Activated CD4-positive, CD25-positive, alpha-beta regulatory T cell treated with anti-CD3 and anti-CD28 coated beads, Interleukin-2, amount 50 U/mL, for 24 hours (primary cell): ENCODE measurements at regions not wholly inside any gene's neighbourhood (a gene's known extent, or its start where the extent isn't known, plus 50 kb on each side); places are given as distances from the start of the nearest gene placed in this dataset.

Source experiments
- ATAC-seq, 2 donors: fragments of 150-1000 bp; cut with Tn5 transposase; one replicate each; pipeline ENCODE4 v1.10.0; 2021; ENCODE audit warnings: mild to moderate bottlenecking in 1 of 2, moderate library complexity in 1 of 2

DNA sequence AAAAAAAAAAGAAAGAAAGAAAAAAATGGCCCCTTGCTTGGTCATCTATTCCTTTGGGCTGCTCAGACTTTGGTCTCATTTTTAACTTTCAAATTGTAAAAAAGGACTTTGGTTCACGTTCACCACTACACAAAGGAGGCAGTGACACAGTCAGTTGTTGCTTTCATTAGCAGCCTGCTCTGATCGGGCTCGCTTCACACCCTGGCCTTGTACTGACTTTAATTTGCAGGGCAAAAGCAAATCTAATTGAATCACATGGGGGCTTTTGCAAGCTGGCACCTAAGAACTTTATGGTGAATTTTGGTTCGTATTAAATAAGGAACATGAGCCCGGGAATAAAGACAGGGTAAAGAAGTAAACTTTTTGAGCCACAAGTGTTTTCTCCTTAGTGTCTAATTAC lies 103.6 kb upstream of the CDH11 start:
- ATAC-seq, result no peak

DNA sequence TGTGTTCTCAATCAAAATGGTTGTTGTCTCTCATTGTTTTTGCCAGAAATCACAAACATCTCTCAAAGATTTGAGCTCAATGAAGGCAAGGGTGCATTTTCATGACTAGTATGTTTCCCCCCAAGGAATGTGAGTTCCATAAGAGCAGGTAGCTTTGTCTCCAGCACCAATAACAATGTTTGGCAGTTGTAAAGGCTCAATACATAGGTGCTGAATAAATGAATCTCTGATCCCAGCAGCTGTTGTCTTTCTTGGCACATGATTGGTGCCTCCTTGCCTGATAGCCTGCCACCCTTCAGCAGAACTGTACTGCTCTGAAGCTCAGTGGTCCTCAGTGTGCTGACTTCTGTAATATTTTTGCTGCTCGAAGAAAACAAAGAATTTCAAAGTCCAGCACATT lies 103.1 kb upstream of the CDH11 start:
- no peak for ATAC-seq

DNA sequence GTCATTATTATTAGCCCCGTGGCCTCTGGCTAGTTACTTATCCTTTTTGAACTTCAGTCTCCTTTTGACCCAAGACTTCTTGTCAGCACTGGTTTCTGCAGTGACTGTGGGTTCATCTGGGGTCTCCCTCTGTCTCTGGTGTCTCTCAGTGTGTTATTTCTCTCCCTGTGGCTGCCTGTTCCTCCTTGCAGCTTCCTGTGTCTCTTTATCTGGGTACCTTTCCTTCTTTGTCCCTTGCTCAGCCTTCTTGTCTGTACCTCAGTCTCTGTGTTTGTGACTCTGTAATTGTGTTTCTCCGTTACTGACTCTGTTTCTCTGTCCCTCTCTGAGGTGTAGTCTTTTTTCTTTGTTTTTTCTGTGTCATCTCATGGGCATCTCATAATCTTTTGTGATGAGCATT lies 102.6 kb upstream of the CDH11 start:
- no peak for ATAC-seq

DNA sequence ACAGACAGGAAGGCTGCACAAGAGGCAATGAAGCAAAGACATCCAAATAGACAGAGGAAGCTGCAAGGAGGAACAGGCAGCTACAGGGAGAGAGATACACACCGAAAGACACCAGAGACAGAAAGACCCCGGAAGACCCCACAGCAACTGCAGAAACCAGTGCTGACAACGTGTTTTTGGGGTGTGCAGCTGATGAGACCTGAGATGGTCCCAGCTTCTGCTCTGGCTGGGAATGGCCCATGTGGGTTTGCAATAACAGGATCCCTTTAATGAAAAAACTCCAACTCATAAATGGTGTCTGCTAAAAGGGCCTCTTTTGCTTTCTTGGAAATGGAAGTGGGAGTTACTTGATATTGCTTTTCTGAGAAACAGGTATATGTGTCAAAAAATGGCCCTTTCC lies 101.5 kb upstream of the CDH11 start:
- ATAC-seq, result no peak

DNA sequence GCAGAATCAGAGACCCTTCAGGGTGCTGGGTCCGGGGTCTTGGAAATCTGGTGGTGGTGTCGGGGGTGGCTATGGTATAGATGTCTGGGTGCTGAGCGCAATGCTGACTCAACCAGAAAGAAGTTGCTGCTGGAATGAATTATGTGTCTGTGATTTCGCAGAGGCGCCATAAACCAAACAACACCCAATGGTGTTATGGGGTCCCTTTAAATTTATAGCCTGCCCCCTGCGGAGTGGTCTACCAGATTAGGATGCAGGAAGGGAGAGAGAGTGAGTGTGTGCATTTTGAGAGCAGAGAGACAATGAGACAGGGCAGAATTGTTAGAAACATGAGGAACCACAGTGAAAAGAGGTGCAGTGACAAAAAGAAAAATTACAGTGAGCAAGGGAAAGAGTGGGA lies 100.7 kb upstream of the CDH11 start:
- ATAC-seq, result no peak

DNA sequence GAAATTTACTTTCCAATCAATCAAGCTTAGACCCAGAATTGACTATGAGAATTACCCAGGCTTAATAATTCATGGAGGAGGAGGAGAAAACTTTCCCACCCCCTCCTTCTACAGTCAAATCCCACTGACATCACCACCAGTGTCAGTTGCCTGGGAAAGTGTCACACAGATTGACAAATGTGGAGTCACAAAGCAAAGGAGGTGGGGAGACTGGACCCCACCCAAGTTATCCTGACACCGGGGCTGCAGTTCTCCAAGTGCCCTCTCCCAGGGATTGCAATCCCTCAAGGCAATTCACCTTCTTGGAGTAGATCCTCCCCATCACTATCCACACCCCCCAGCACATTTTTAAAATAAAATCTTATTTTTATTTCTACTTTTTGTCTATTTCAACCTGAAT lies 100.2 kb upstream of the CDH11 start:
- ATAC-seq, result no peak

DNA sequence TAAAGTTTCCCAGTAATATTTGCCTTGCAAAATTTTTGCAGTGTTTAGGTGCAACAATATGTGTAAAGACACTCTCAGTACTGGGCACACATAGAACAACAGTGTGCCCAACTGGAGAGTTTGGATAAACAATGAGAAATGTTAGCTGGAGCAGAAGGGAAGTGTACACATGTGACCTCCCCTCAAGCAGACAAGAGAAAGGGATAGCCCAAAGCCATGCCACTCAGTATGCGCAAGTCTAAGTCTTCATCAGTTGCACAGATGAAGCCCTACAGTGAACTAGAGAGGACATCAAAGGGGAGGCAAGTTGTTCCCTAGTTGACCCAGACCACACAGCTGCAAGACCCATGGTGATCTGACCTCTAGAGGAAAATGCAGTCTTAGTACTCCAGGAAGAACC lies 97.9 kb upstream of the CDH11 start:
- ATAC-seq, result no peak

DNA sequence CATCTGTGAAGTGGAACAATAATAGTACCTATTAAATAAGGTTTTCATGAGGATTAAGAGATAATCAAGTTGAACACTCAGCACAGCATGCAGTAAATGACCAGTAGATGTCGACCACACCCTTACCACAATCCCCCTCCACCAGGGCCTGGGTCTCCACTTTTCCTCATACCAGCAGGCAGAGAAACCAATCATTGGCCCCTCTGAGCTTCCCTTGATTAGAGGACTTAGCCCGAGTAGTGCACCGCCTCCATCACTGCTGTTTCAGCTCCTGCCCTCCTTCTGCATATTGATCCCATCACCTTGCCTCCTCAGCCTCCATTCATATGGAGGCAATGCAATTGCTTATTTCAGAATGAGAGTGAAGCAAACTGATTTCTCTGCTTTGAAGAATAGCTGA lies 96.5 kb upstream of the CDH11 start:
- no peak for ATAC-seq

DNA sequence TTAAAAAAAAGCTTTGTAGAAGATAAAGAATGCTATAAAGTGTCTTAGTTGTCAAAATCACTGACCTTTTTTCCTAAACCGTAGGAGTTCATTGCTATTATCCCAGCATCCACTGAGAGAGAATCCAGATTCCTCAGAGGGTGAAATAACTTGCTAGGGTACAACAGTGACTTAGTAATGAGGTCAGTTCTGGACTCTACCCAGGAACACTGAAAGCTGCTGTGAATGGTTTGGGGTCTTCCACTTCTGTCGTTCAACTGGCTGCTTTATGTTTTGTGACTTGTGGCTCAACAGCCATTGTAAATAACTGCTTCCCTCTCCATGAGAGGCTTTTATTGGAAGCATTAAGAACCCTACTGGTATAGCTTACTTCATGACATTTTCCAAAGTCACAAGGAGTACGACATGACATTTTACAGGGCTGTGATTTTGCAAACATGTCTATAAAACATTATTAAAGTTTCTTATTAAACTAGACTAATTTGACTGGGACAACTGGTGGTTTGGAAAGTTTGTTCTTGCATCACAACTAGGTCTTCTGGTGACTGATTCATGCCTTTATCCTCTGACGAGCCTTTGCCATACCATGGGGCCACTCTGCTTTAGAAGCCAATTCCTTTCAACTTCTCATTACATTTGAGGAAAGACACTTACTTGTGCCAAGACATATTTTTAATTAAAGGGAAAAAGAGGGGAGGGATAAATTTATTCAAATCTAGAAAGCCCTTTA lies 92.2 kb upstream of the CDH11 start:
- no peak for ATAC-seq

DNA sequence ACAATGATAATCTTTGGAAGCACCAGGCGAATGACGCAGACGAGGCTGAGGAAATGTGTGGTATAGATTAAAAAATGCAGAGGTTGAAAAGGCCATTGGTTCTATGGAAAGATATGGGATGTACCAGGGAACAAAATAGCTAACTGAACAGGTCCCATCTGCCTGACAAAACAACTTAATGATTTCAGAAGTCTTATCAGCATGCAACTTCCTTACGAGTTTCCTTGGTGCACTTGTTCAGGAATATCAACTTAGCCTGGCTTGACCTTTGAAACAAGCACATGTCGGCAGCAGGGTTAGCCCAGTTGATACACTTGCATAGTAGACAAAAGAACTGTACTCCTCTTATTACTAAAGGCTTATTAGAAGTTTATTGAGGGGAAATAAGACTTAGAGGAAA lies 90.9 kb upstream of the CDH11 start:
- no peak for ATAC-seq

DNA sequence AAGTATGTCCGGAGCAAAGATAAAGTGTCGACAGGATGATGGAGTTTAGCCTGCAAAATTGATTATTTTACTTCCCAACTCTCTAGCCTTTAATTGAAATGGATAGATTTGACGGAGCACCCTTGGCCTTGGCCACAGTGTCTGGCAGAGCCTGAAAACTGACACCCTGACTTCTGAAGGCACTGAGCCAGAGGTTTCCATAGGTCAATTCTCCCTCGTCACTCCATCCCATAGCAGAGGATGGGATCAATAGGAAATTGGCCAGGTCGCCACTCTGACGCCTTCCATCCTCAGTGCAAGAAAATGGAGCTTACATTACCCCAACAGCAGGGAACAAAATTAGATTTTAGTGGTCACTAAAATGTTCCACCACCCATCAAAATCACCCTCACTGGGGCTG lies 90.4 kb upstream of the CDH11 start:
- ATAC-seq, result no peak

DNA sequence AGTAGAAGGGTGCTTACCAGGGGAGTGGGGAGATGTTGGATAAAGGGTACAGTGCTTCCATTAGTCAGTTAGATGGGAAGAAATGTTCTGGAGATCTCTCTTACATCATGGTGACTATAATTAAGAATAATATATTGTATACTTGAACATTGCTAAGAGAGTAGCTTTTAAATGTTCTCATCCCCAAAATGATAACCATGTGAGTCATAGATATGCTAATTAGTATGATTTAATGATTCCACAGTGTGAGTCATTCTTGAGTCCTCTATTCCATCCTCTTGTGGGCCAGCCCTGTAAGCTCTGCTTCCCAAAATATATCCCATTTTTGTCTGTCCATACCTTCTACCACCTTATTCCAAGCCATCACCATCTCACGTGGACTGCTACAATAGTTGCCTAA lies 80.6 kb upstream of the CDH11 start:
- ATAC-seq, result no peak

DNA sequence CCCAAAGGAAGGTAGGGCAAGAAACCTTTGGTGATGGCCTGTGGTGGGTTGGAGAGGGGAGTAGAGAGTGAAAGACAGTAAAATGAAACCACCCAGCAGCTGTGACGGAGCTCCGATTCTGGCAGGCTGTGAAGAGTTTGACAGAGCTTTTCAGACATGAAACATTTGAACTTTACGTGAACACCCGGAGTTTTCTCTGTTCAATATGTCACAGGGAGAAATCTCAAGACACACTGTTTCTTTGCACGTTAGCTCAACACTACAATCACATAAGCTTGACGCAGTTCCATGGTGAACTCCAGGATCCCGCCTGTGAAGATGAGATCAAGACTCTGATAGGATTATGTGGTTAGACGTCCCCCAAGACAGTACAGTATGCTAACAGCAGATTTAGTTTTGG lies 79.6 kb upstream of the CDH11 start:
- ATAC-seq, result no peak

DNA sequence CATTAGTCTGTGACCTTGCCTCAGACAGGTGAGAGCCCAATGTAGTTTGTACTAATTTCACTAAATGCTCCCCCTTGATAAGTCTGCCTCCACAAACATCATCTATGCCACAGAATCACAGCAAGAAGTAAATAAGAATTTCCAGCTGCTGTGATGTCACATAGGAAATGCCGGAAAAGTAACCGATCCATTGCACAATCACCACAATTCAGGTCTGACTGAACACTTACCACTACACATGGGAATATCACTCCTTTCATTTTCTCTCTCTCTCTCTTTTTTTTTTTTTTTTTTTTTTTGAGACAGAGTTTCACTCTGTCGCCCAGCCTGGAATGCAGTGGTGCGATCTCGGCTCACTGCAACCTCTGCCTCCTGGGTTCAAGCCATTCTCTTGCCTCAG lies 79.0 kb upstream of the CDH11 start:
- no peak for ATAC-seq

DNA sequence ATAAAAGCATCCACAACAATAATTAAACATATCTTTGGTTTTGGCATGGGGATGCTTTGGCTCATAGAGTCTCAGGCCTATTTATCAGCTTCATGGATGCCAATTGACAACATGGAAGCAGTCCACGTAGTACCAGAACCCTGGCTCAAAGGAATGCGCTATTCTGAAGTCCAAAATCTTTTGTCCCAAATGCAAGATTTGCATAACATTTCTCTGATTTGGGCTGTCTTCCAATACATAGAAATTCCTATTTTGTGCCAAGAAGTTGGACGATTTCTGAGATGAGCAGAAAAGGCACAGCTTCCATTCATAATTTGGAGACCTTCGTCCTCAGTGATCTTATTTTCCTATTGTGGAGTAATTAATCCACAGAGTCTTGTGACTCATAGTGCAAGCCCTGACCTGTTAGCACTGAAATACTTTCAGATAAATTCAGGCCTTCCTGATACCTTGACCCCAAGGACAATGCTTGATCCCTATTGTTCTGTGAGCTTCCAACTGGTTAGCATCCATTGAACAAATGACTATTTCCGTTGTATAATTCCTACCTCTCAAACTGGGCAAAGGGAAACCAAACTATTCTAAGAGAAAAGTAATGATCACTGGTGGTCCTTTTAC lies 78.4 kb upstream of the CDH11 start:
- ATAC-seq, result no peak

DNA sequence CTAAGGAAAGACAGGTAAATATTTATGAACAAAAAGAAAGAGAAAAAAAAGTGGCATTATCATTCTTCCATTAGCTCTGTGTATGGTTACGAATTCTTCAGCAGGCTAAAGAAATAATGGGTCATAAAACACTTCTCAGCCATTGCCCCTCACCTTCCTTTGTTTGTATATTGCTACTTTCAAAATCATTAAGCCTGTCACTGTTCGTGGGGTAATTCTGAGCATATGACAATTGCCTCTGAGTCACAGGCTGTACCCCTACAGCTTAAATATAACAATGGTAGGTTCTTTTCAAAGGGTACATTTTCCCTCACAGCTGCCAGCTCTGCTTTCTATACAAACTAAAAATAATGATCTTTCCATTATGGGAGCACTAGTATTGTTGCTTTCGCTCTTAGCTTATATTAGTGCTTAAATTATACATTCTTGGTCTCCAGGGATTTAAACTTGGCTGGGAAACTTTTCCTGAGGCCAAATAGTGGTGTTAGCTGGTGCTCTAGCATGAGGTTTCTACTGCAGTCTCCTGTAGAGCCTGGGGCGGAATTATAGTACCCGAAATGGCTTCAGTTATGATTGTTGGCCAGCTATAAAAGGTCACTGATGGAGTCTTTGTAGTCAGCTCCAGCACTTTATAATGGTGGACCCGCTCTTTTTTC lies 74.7 kb upstream of the CDH11 start:
- ATAC-seq, result no peak

DNA sequence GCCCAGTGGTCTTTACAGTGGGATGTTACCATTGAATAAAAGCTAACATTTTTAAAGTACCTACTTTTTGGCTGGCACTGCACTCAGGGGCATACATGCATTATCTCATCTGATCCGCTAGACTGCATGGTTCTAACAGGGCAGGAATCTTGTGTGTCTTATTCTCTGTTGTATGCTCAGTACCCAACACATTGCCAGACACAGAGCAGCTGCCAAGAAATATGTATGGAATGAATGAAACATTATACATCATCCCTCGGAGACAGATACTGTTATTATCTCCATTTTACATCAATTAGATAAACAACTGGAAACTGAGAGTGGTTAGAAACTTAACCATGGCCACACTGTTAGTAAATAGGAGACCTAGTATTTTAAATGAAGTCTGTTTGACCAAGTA lies 74.1 kb upstream of the CDH11 start:
- ATAC-seq, result no peak

DNA sequence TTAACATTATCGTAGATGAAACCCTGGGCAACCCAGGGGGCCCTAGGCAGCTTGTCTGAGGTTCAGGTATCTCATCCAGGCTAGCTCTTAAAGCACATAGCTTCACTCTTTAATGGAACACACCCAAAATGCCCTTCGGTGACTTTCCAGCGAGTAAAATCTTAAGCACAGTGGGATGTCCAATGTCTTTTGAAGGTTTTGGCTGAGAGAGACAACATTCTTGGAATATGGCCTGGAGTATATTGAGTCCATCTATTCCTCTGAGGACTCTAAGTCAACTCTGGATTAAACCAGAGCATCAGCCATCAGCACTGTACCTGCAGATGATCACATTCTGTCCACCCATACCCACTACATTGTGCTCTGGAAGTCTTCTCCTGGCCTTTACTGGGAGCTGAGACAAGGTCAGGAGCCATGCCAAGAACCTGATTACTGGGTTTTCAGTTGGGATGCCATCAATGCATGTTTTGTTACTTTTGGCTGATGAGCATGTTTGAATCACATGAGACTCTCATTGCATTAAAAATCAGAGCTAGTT lies 63.4 kb upstream of the CDH11 start:
- no peak for ATAC-seq

DNA sequence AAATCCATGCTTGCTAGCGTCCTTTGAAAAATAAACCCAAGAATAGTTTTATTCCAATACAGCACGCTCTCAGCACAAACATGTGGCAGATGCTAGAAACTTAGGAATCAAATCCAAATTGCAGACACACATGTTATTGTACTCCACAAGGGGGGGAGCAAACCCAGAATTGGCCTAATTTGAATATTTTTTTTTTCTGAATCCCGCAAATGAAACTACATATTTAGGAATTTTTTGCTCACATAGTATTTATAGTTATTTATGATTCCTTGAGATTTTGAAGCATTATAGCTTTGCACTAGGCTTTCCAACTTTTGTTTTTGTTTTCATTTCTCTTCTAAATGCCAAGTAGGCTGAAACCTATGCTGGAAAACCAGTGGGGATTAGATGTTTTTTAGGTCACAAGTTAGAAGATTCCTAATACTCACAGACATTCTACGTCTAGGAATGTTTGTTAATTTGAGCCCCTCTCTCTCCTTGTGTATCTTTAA lies 59.3 kb upstream of the CDH11 start:
- no peak for ATAC-seq

DNA sequence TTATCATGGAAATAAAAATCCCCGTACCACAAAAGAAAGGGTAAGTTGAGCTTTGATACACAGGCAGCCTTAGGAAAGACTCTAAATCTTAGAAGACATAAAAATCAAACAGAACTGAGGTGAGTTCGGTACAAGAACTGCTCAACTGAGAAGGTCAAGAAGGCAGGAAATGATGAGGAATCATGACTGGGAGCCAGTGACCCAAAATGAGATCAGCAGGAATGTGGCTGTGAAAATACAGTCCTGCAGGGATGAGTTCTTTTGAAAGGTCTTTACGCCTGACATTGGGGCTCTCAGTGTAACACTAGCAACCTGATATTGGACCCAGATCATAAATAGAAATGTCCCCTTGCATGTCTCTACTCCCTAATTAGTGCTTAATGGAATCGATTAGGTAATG lies 56.3 kb upstream of the CDH11 start:
- ATAC-seq, result no peak

DNA sequence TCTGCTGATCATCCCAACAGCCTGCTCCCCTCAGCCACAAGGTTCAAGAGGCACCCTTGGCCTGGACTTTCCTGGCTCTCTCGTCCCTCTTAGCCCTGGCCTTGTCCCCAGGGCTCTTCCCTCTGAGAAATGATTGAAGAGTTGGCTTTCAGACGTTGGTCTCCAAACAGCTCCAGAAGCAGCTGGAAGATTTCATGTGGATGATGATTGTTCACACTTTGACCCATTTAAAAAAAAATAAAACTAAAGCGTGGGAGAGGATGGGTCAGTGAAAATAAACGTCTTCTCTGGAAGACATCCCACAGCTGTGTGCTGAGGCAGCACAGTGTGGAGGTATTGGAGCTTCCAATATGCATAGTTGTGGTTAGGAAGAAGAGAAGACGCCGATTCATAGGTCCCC lies 54.7 kb upstream of the CDH11 start:
- no peak for ATAC-seq

DNA sequence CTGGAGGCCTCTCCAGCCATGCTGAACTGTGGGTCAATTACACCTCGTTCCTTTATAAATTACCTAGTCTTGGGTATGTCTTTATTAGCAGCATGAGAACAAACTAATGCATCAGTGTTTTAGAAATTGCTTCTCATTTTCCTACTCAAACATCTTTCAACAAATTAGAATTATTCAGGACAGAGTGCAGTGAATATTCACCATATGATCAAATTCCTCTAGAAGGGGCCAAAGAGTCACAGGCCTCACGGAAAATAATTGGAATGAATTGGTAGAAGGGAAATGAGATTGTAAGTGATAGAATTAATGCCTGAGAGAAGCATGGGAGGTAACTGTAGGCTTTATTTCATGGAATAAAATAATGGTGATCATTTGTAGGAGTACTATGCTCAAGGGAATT lies 50.5 kb upstream of the CDH11 start:
- ATAC-seq, result no peak
